ENCODE measurements at regions not wholly inside any gene's neighbourhood (a gene's known extent, or its start where the extent isn't known, plus 50 kb on each side); places are given as distances from the start of the nearest gene placed in this dataset.
"Not testable (repeated sequence)": the region's sequence is repeated elsewhere in the genome, so short reads cannot be mapped to it uniquely, and the experiment has no call there.

- Histone ChIP-seq H3K4me3 (replicated peaks; ENCODE audit: low read depth, low read length) (no peak overlapping the region), H3K36me3 (ENCODE audit: control insufficient read depth, insufficient read depth, low read length) (no peaks in the 10 kb centered on the region)
These were observed 217.8 kb upstream of the MAST4 start for GRCh38 chr5:66378407-66378806.

GRCh38 chr5:66382152-66382551, 214.0 kb upstream of the MAST4 start:
- Histone ChIP-seq H3K4me3 (replicated peaks; ENCODE audit: low read depth, low read length) (no peak overlapping the region), H3K27me3 (replicated peaks; ENCODE audit: control insufficient read depth, insufficient read depth, low read length) (no peaks in the 10 kb centered on the region), H3K36me3 (ENCODE audit: control insufficient read depth, insufficient read depth, low read length) (no peaks in the 10 kb centered on the region)
- TF ChIP-seq CTCF (IDR thresholded peaks at IDR 0.05; ENCODE audit: insufficient read depth, low read length, poor library complexity, severe bottlenecking) = no peak
- DNase-seq (ENCODE audit: extremely low read depth, insufficient read length) = no peak

More at GRCh38 chr5:66378407-66378806, 217.8 kb upstream of the MAST4 start:
- TF ChIP-seq CTCF (IDR thresholded peaks at IDR 0.05; ENCODE audit: insufficient read depth, low read length, poor library complexity, severe bottlenecking) = no peak
- no peak for DNase-seq (ENCODE audit: extremely low read depth, insufficient read length)
- no peaks in the 10 kb centered on the region for H3K27me3 ChIP-seq (replicated peaks; ENCODE audit: control insufficient read depth, insufficient read depth, low read length)

- not testable (repeated sequence) for DNase-seq (ENCODE audit: extremely low read depth, insufficient read length); H3K4me3 ChIP-seq (replicated peaks; ENCODE audit: low read depth, low read length); H3K36me3 ChIP-seq (ENCODE audit: control insufficient read depth, insufficient read depth, low read length); H3K27me3 ChIP-seq (replicated peaks; ENCODE audit: control insufficient read depth, insufficient read depth, low read length)
These were observed 191.0 kb upstream of the MAST4 start for GRCh38 chr5:66405145-66405544.

GRCh38 chr5:66406761-66407336, 189.3 kb upstream of the MAST4 start:
- DNase-seq (ENCODE audit: extremely low read depth, insufficient read length) = no peak
- H3K4me3 ChIP-seq (replicated peaks; ENCODE audit: low read depth, low read length) = no peak overlapping the region
- TF ChIP-seq CTCF (IDR thresholded peaks at IDR 0.05; ENCODE audit: insufficient read depth, low read length, poor library complexity, severe bottlenecking) = no peak
- H3K36me3 ChIP-seq (ENCODE audit: control insufficient read depth, insufficient read depth, low read length) = no peaks in the 10 kb centered on the region
- H3K27me3 ChIP-seq (replicated peaks; ENCODE audit: control insufficient read depth, insufficient read depth, low read length) = no peaks in the 10 kb centered on the region

- no peak for TF ChIP-seq CTCF (IDR thresholded peaks at IDR 0.05; ENCODE audit: insufficient read depth, low read length, poor library complexity, severe bottlenecking)
These were observed 188.4 kb upstream of the MAST4 start for GRCh38 chr5:66407765-66408164.

GRCh38 chr5:66408576-66408975, 187.6 kb upstream of the MAST4 start:
- DNase-seq (ENCODE audit: extremely low read depth, insufficient read length) = no peak
- no peaks in the 10 kb centered on the region for H3K27me3 ChIP-seq (replicated peaks; ENCODE audit: control insufficient read depth, insufficient read depth, low read length)
- H3K4me3 ChIP-seq (replicated peaks; ENCODE audit: low read depth, low read length) = no peak overlapping the region
- no peak for TF ChIP-seq CTCF (IDR thresholded peaks at IDR 0.05; ENCODE audit: insufficient read depth, low read length, poor library complexity, severe bottlenecking)
- no peaks in the 10 kb centered on the region for H3K36me3 ChIP-seq (ENCODE audit: control insufficient read depth, insufficient read depth, low read length)

More at GRCh38 chr5:66407765-66408164, 188.4 kb upstream of the MAST4 start:
- no peak for DNase-seq (ENCODE audit: extremely low read depth, insufficient read length)
- no peaks in the 10 kb centered on the region for H3K27me3 ChIP-seq (replicated peaks; ENCODE audit: control insufficient read depth, insufficient read depth, low read length)
- no peak overlapping the region for H3K4me3 ChIP-seq (replicated peaks; ENCODE audit: low read depth, low read length)
- no peaks in the 10 kb centered on the region for H3K36me3 ChIP-seq (ENCODE audit: control insufficient read depth, insufficient read depth, low read length)

Data from GM06990 (cell line).